ENCODE measurements at regions not wholly inside any gene's neighbourhood (a gene's known extent, or its start where the extent isn't known, plus 50 kb on each side); places are given as distances from the start of the nearest gene placed in this dataset.

DNA sequence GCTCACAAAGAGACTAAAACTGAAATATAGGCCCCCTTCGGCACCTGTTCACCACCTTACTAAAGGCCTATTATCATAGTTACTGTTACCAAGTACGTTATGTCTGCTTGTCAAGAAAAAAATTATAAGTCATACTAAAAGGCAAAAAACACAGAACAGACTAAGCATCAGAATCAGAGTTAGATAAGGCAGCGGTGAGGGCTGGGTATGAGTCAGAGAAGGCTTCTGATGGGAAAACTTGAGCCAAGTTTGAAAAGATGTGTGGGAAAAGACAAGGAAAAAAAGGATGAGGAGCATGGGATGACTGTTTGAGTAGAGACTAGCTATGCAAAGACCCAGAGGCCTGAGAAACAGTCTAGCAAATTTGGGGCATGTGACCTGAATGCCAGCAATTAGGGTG, 387.2 kb upstream of the SGO1 start:
- Histone ChIP-seq H3K9me3 (ENCODE audit: control insufficient read depth, insufficient read depth, low read depth, low read length) (no peaks in the 10 kb centered on the region), H3K4me3 (ENCODE audit: low read depth, low read length) (no peak overlapping the region), H3K4me1 (ENCODE audit: control insufficient read depth, insufficient read depth, low read length) (no peaks in the 10 kb centered on the region), H3K27ac (ENCODE audit: extremely low read depth, low read depth, low read length) (no peak overlapping the region), H3K36me3 (ENCODE audit: control insufficient read depth in 2 of 2, insufficient read depth in 1 of 2, low read length in 2 of 2) (no peaks in the 10 kb centered on the region)
- TF ChIP-seq ZNF747 (tag by site-specific recombination; IDR thresholded peaks at IDR 0.05) (no peak), ZNF423 (tag by site-specific recombination; IDR thresholded peaks at IDR 0.05) (no peak), ZNF221 (tag by site-specific recombination; IDR thresholded peaks at IDR 0.05; ENCODE audit: borderline replicate concordance) (no peak), ZNF202 (tag by site-specific recombination; IDR thresholded peaks at IDR 0.05; ENCODE audit: borderline replicate concordance) (no peak), ZBTB7A (tag by site-specific recombination; IDR thresholded peaks at IDR 0.05; ENCODE audit: low read depth) (no peak), ZNF146 (tag by site-specific recombination; IDR thresholded peaks at IDR 0.05) (no peak), ZBTB20 (tag by site-specific recombination; IDR thresholded peaks at IDR 0.05) (no peak), KLF8 (tag by site-specific recombination; IDR thresholded peaks at IDR 0.05) (no peak), ZNF157 (tag by site-specific recombination; IDR thresholded peaks at IDR 0.05) (no peak), ZNF391 (tag by site-specific recombination; IDR thresholded peaks at IDR 0.05; ENCODE audit: borderline replicate concordance, low read depth) (no peak), ZNF239 (tag by site-specific recombination; IDR thresholded peaks at IDR 0.05) (no peak), ZNF830 (tag by site-specific recombination; IDR thresholded peaks at IDR 0.05; ENCODE audit: low read depth) (no peak), ZNF174 (tag by site-specific recombination; IDR thresholded peaks at IDR 0.05) (no peak)
- TF ChIP-seq, protein P1, sequence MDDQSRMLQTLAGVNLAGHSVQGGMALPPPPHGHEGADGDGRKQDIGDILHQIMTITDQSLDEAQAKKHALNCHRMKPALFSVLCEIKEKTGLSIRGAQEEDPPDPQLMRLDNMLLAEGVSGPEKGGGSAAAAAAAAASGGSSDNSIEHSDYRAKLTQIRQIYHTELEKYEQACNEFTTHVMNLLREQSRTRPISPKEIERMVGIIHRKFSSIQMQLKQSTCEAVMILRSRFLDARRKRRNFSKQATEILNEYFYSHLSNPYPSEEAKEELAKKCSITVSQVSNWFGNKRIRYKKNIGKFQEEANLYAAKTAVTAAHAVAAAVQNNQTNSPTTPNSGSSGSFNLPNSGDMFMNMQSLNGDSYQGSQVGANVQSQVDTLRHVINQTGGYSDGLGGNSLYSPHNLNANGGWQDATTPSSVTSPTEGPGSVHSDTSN (CRISPR knock-in tag; IDR thresholded peaks at IDR 0.05): no peak
- TF ChIP-seq, protein P2, sequence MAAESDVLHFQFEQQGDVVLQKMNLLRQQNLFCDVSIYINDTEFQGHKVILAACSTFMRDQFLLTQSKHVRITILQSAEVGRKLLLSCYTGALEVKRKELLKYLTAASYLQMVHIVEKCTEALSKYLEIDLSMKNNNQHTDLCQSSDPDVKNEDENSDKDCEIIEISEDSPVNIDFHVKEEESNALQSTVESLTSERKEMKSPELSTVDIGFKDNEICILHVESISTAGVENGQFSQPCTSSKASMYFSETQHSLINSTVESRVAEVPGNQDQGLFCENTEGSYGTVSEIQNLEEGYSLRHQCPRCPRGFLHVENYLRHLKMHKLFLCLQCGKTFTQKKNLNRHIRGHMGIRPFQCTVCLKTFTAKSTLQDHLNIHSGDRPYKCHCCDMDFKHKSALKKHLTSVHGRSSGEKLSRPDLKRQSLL (tag by site-specific recombination; IDR thresholded peaks at IDR 0.05): no peak
- TF ChIP-seq, protein P3, sequence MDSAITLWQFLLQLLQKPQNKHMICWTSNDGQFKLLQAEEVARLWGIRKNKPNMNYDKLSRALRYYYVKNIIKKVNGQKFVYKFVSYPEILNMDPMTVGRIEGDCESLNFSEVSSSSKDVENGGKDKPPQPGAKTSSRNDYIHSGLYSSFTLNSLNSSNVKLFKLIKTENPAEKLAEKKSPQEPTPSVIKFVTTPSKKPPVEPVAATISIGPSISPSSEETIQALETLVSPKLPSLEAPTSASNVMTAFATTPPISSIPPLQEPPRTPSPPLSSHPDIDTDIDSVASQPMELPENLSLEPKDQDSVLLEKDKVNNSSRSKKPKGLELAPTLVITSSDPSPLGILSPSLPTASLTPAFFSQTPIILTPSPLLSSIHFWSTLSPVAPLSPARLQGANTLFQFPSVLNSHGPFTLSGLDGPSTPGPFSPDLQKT (IDR thresholded peaks at IDR 0.05; ENCODE audit: borderline replicate concordance, low read depth, low read length): no peak
- TF ChIP-seq, protein P4, sequence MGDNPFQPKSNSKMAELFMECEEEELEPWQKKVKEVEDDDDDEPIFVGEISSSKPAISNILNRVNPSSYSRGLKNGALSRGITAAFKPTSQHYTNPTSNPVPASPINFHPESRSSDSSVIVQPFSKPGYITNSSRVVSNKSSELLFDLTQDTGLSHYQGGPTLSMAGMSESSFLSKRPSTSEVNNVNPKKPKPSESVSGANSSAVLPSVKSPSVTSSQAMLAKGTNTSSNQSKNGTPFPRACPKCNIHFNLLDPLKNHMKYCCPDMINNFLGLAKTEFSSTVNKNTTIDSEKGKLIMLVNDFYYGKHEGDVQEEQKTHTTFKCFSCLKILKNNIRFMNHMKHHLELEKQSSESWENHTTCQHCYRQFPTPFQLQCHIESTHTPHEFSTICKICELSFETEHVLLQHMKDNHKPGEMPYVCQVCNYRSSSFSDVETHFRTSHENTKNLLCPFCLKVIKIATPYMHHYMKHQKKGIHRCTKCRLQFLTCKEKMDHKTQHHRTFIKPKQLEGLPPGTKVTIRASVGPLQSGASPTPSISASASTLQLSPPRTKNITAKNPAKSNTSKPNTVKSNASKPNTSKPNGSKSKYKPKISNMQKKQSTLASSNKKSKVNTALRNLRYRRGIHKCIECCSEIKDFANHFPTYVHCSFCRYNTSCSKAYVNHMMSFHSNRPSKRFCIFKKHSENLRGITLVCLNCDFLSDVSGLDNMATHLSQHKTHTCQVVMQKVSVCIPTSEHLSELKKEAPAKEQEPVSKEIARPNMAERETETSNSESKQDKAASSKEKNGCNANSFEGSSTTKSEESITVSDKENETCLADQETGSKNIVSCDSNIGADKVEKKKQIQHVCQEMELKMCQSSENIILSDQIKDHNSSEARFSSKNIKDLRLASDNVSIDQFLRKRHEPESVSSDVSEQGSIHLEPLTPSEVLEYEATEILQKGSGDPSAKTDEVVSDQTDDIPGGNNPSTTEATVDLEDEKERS (tag by site-specific recombination; IDR thresholded peaks at IDR 0.05): no peak
- TF ChIP-seq, protein P5, sequence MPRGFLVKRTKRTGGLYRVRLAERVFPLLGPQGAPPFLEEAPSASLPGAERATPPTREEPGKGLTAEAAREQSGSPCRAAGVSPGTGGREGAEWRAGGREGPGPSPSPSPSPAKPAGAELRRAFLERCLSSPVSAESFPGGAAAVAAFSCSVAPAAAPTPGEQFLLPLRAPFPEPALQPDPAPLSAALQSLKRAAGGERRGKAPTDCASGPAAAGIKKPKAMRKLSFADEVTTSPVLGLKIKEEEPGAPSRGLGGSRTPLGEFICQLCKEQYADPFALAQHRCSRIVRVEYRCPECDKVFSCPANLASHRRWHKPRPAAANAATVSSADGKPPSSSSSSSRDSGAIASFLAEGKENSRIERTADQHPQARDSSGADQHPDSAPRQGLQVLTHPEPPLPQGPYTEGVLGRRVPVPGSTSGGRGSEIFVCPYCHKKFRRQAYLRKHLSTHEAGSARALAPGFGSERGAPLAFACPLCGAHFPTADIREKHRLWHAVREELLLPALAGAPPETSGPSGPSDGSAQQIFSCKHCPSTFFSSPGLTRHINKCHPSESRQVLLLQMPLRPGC (tag by site-specific recombination; IDR thresholded peaks at IDR 0.05): no peak
- ChIA-PET CTCF (interaction anchor here (0.7 kb wide), 1 partner anchor 8 kb away, joined by 3 read pairs; no protein-coding TSS in a partner anchor), POLR2A (no interaction called here)

DNA sequence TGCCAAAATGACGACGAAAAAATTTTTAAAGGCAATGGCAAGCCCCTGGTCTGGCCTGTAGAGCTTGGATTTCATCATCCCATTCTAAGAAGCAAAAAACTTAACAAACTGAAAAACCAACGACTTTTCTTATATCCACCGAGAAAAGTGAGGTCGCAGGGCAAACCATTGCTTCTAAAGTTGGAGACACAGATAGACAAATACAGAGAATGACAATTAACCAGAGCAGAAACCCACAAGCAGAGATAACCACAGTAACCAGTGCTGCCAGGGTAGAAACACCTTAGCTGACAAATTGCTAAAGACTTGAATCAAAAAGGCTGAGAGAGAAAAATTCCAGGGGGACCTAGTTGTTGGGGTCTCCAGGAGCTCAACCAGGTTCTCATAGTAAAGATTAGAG, 386.5 kb upstream of the SGO1 start:
- Histone ChIP-seq H3K36me3 (ENCODE audit: control insufficient read depth in 2 of 2, insufficient read depth in 1 of 2, low read length in 2 of 2) (no peaks in the 10 kb centered on the region), H3K27ac (ENCODE audit: extremely low read depth, low read depth, low read length) (no peak overlapping the region), H3K4me1 (ENCODE audit: control insufficient read depth, insufficient read depth, low read length) (no peaks in the 10 kb centered on the region), H3K4me3 (ENCODE audit: low read depth, low read length) (no peak overlapping the region), H3K9me3 (ENCODE audit: control insufficient read depth, insufficient read depth, low read depth, low read length) (no peaks in the 10 kb centered on the region)
- ChIA-PET POLR2A (no interaction called here), CTCF (no interaction called here)
- TF ChIP-seq ZNF549 (tag by site-specific recombination; IDR thresholded peaks at IDR 0.05) (no peak), KLF16 (tag by site-specific recombination; IDR thresholded peaks at IDR 0.05) (no peak), ZBTB8A (tag by site-specific recombination; IDR thresholded peaks at IDR 0.05) (no peak), ZFHX2 (tag by site-specific recombination; conservative IDR thresholded peaks at IDR 0.05) (no peak), ZNF416 (tag by site-specific recombination; IDR thresholded peaks at IDR 0.05) (no peak)
- TF ChIP-seq, protein P6, sequence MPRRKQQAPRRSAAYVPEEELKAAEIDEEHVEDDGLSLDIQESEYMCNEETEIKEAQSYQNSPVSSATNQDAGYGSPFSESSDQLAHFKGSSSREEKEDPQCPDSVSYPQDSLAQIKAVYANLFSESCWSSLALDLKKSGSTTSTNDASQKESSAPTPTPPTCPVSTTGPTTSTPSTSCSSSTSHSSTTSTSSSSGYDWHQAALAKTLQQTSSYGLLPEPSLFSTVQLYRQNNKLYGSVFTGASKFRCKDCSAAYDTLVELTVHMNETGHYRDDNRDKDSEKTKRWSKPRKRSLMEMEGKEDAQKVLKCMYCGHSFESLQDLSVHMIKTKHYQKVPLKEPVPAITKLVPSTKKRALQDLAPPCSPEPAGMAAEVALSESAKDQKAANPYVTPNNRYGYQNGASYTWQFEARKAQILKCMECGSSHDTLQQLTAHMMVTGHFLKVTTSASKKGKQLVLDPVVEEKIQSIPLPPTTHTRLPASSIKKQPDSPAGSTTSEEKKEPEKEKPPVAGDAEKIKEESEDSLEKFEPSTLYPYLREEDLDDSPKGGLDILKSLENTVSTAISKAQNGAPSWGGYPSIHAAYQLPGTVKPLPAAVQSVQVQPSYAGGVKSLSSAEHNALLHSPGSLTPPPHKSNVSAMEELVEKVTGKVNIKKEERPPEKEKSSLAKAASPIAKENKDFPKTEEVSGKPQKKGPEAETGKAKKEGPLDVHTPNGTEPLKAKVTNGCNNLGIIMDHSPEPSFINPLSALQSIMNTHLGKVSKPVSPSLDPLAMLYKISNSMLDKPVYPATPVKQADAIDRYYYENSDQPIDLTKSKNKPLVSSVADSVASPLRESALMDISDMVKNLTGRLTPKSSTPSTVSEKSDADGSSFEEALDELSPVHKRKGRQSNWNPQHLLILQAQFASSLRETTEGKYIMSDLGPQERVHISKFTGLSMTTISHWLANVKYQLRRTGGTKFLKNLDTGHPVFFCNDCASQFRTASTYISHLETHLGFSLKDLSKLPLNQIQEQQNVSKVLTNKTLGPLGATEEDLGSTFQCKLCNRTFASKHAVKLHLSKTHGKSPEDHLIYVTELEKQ (tag by site-specific recombination; IDR thresholded peaks at IDR 0.05; ENCODE audit: borderline replicate concordance): no peak
